ENCODE measurements at regions not wholly inside any gene's neighbourhood (a gene's known extent, or its start where the extent isn't known, plus 50 kb on each side); places are given as distances from the start of the nearest gene placed in this dataset.

- TF ChIP-seq CTCF (IDR thresholded peaks at IDR 0.05; ENCODE audit: low read length) (no peak), EZH2 (IDR thresholded peaks at IDR 0.05; ENCODE audit: borderline replicate concordance, low read length) (no peak)
Measured at GRCh38 chr5:133838286-133838685, 130.1 kb downstream of the C5orf15 start.

Data from OCI-LY1 (cell line).